HFF-Myc (cell line): ENCODE measurements at regions not wholly inside any gene's neighbourhood (a gene's known extent, or its start where the extent isn't known, plus 50 kb on each side); places are given as distances from the start of the nearest gene placed in this dataset.

Source experiments
- DNase-seq: peaks from one replicate; pipeline ENCODE4 v3.0.0-alpha.2; 2011; ENCODE audit warnings: low read depth; ENCODE audit errors: extremely low read depth
- H3K4me3 ChIP-seq: replicated peaks from 2 replicates; pipeline ENCODE4 v1.5.1; 2011; ENCODE audit warnings: low read depth, mild to moderate bottlenecking, control low read depth, low read length
- TF ChIP-seq, protein P1 (sequence below): IDR thresholded peaks from 2 replicates; pipeline ENCODE4 v1.5.1; 2012; ENCODE audit warnings: mild to moderate bottlenecking, low read depth, low read length, control low read depth; ENCODE audit errors: missing control alignments

DNA sequence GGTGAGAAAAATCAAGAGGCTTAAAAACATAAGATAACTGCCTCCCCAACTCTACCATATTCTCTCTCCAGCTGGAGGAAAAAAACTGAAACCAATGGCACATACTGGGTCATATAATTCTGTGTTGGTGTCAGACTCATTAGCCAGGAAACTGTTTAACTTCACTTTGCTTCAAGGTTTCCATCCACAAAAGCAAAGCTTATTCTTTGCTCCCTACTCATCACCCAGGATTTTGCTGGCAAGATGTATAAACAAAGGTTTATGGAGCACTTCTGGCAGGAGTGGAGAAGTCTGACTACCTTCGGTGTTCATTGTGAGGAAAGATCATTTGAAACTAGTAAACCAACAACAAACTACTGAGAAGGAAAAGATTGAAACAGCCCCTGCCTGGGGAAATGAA, 197.5 kb upstream of the SERP2 start:
- TF ChIP-seq, protein P1, sequence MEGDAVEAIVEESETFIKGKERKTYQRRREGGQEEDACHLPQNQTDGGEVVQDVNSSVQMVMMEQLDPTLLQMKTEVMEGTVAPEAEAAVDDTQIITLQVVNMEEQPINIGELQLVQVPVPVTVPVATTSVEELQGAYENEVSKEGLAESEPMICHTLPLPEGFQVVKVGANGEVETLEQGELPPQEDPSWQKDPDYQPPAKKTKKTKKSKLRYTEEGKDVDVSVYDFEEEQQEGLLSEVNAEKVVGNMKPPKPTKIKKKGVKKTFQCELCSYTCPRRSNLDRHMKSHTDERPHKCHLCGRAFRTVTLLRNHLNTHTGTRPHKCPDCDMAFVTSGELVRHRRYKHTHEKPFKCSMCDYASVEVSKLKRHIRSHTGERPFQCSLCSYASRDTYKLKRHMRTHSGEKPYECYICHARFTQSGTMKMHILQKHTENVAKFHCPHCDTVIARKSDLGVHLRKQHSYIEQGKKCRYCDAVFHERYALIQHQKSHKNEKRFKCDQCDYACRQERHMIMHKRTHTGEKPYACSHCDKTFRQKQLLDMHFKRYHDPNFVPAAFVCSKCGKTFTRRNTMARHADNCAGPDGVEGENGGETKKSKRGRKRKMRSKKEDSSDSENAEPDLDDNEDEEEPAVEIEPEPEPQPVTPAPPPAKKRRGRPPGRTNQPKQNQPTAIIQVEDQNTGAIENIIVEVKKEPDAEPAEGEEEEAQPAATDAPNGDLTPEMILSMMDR = no peak
- H3K4me3 ChIP-seq = no peak overlapping the region
- no peak for DNase-seq

DNA sequence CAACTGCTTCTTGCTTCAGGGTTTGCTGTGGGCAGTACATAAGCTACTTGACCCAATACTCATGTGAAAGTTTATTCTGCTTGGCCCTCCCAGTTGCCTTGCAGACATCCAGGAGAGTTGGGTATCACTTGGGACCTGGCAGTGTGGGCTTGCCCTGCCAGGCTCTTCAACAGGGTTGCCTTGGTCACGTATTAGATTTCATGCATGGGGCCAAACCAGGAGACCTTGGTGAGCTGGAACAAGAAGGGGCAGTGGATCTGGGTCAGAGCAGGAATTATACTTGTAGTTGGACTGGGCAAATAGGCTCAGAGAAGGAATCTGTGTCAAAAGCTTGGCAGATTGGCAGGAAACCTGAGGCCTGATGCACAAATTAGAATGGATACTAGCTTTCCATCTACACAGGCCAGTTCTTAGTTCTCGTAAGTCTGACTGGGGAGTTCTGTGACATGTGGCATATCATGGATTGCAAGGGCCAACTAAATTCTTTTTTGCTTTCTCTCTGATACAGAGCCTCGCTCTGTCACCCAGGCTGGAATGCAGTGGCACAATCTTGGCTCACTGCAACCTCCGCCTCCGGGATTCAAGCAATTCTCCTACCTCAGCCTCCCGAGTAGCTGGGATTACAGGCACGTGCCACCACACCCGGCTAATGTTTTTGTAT, 192.6 kb upstream of the SERP2 start:
- TF ChIP-seq, protein P1 = no peak
- H3K4me3 ChIP-seq = no peak overlapping the region
- DNase-seq = no peak

DNA sequence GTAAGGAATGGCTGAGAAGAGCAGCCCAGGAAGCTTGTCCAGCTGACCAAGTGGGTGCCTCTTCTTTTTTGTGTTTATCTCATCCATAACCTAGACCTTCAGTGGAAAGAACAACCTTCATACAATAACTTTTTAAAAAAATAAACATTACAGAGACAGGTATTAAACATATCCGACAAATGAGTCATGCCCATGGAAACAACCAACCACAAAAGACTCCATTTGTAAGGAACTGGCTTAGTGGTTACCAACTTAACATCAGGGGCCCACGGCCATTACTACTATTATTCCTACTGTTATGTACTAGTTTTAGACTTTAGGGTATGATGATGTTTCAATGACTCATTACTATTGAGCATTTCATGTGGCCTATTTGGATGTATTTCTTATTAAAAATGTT, 191.7 kb upstream of the SERP2 start:
- TF ChIP-seq, protein P1 = no peak
- H3K4me3 ChIP-seq = no peak overlapping the region
- no peak for DNase-seq

DNA sequence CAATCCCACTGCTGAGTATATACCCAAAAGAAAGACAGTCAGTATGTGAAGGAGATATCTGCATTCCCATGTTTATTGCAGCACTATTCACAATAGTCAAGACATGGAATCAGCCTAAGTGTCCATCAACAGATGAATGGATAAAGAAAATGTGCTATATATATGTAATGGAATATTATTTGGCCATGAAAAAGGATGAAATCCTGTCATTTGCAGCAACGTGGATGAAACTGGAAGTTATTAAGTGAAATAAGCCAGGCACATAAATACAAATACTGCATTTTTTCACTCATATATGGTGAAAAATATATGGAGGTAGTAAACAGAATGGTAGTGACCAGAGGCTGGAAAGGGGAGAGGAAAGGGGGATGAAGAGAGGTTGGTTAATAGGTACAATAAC, 188.9 kb upstream of the SERP2 start:
- DNase-seq = no peak

DNA sequence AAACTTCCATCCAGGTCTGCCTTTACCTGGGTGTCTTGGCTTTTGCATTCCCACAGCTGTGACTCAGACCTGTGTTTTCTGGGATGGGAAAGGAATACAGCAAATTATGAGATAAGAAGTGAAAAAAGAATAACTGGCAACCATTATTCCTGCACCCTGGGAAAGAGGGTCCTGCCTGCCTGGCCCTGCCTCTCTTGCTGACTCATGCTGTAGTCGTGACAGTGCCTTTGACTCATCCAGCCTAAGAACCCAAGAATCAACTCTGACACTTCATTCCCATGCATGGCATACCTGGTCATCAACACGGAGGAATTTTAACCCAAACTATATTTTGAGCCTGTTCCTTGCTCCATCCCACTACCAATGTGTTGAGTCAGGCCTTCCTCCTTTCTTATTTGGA, 185.4 kb upstream of the SERP2 start:
- TF ChIP-seq, protein P1 = no peak
- H3K4me3 ChIP-seq = no peak overlapping the region
- DNase-seq = no peak

More for the DNA sequence above, 188.9 kb upstream of the SERP2 start:
- no peak overlapping the region for H3K4me3 ChIP-seq
- TF ChIP-seq, protein P1 = no peak

DNA sequence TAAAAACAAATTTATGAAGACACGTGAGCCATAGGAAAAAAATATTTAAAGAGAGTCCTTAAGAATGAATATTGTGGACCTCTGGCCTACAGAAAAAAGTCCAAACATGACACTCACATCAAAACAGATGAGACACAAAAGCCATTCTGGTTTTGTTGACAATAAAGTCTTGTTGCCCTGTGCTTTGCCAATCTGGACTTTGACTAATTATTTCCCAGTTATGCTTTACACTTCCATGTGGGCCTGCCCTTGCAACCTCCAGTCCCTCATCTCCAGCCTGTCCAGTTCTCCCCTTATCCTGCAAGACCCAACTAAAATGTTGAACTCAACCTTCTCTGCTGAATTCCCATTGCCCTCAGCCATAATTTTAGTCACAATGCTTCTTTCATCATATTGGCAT, 184.5 kb upstream of the SERP2 start:
- H3K4me3 ChIP-seq = no peak overlapping the region
- TF ChIP-seq, protein P1 = no peak
- DNase-seq = no peak

DNA sequence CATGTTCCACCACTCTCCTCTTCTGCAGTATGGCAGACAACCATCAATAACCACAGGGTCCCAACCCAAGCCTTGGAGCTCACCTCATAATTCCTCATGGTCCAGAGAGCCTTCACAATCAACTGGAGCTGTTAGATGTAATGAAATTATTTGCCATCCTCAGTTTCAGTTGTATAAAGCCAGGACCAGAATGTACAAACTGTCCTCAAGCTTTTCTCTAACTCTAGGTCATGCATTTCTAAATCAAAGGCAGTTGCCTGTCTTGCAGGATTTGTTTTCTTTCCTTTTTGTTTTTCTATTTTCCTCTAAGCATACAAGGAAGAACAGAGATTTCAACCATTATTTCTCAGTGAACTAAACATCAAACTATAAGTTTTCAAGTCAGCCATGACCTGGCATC, 182.5 kb upstream of the SERP2 start:
- TF ChIP-seq, protein P1 = no peak
- no peak overlapping the region for H3K4me3 ChIP-seq
- DNase-seq = no peak
